ENCODE measurements at regions not wholly inside any gene's neighbourhood (a gene's known extent, or its start where the extent isn't known, plus 50 kb on each side); places are given as distances from the start of the nearest gene placed in this dataset.

DNA sequence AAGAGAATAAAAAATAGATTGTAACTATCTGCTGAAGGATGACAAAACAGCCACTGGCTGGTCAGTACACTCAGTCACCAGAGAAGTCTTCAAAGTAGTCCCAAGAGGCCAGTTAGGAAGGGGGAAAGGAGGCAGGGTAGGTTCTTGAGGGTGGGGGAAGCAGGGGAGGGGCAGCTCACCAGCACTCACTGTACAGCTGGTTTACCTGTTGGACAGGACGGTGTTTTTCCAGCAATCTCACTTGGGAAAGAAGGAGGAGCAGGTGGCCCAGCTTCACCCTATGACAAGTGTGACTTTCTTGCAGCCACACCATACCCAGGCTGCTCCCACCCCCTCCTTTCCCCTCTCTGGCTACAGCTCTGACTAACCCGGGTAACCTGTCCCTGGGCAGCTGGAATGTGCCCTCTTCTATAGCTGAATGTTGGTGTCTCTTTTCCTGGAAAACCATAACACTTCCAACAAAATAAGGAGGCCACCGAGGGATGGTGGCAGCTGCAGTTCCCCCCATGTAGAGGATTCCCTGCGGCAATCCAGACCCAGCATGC is 203.4 kb upstream of the NSMCE3 start (continued):
- TF ChIP-seq YY1 (IDR thresholded peaks at IDR 0.05; ENCODE audit: low read depth, low read length) (no peak), RNF2 (IDR thresholded peaks at IDR 0.05; ENCODE audit: borderline replicate concordance, low read depth, low read length, missing control alignments, poor library complexity, severe bottlenecking) (no peak), POLR2A (IDR thresholded peaks at IDR 0.05; ENCODE audit: control extremely low read depth in 1 of 2, low read depth in 2 of 2, low read length in 2 of 2) (no peak)

Data from H1 (cell line).